KMS-11 (cell line): ENCODE measurements at regions not wholly inside any gene's neighbourhood (a gene's known extent, or its start where the extent isn't known, plus 50 kb on each side); places are given as distances from the start of the nearest gene placed in this dataset.

ENCODE experiments used
- H2AFZ ChIP-seq: fragments of 200-600 bp; sonication (generic); 2 replicates; pipeline ENCODE4 v1.6.1; 2016; ENCODE audit warnings: antibody characterized with exemption, mixed run types, low read depth
- H3K27ac ChIP-seq: fragments of 200-600 bp; sonication (generic); 2 replicates; pipeline ENCODE4 v1.6.1; 2016; ENCODE audit warnings: mild to moderate bottlenecking, mixed run types
- H3K27me3 ChIP-seq: fragments of 200-600 bp; sonication (generic); 2 replicates; pipeline ENCODE4 v1.6.1; 2017; ENCODE audit warnings: mild to moderate bottlenecking, low read depth, mixed run types, moderate library complexity; ENCODE audit not compliant: insufficient read depth
- H3K36me3 ChIP-seq: fragments of 200-600 bp; sonication (generic); 2 replicates; pipeline ENCODE4 v1.6.1; 2017; ENCODE audit warnings: mild to moderate bottlenecking, mixed run types; ENCODE audit not compliant: insufficient read depth
- H3K4me1 ChIP-seq: fragments of 200-600 bp; sonication (generic); 2 replicates; pipeline ENCODE4 v1.6.1; 2016; ENCODE audit warnings: mild to moderate bottlenecking, low read depth, mixed run types; ENCODE audit not compliant: poor library complexity, severe bottlenecking
- H3K4me2 ChIP-seq: fragments of 200-600 bp; sonication (generic); 2 replicates; pipeline ENCODE4 v1.7.0; 2016; ENCODE audit warnings: mild to moderate bottlenecking, mixed run types
- H3K4me3 ChIP-seq: fragments of 200-600 bp; sonication (generic); IDR thresholded peaks from 2 replicates; pipeline ENCODE4 v1.6.1; 2017; ENCODE audit warnings: low read depth, low read length, mixed read lengths; ENCODE audit not compliant: insufficient read depth
- H3K79me2 ChIP-seq: fragments of 200-600 bp; sonication (generic); 2 replicates; pipeline ENCODE4 v1.6.1; 2016; ENCODE audit warnings: low read depth, mixed run types; ENCODE audit not compliant: insufficient read depth
- H3K9ac ChIP-seq: fragments of 200-600 bp; sonication (generic); 2 replicates; pipeline ENCODE4 v1.6.1; 2016; ENCODE audit warnings: mild to moderate bottlenecking, mixed run types
- H4K20me1 ChIP-seq: fragments of 200-600 bp; sonication (generic); 2 replicates; pipeline ENCODE4 v1.6.1; 2016; ENCODE audit warnings: mild to moderate bottlenecking, mixed run types; ENCODE audit not compliant: insufficient read depth
- TF ChIP-seq, protein P1 (sequence below): fragments of 200-600 bp; sonication (generic); conservative IDR thresholded peaks from 2 replicates; pipeline ENCODE4 v1.6.1; 2017; ENCODE audit warnings: low read depth, mild to moderate bottlenecking, antibody characterized with exemption, low read length, moderate library complexity, mixed read lengths

DNA sequence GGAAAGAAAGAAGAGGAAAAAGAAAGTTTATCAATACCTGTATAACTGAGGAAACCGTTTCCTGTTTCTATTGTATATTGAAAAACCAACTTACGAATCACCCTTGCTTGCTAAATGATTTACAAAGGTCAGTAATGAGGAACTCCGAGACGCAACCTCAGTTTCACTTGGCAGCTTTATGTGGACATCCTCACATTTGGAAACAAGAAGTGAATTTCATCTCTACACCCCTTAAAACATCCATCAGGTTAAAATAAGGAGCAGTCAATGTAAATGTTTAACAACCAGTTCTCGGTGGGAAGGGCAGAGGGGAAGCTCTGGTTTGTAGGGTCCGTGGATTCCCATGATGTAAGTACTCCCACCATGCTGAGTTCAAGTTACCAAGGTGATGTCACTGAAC is 481.7 kb upstream of the RUNX1 start:
- no peaks in the 10 kb centered on the region for H4K20me1 ChIP-seq
- H3K36me3 ChIP-seq: no peaks in the 10 kb centered on the region
- H3K4me3 ChIP-seq: no peak overlapping the region
- no peaks in the 10 kb centered on the region for H3K79me2 ChIP-seq
- no peak overlapping the region for H2AFZ ChIP-seq
- TF ChIP-seq, protein P1, sequence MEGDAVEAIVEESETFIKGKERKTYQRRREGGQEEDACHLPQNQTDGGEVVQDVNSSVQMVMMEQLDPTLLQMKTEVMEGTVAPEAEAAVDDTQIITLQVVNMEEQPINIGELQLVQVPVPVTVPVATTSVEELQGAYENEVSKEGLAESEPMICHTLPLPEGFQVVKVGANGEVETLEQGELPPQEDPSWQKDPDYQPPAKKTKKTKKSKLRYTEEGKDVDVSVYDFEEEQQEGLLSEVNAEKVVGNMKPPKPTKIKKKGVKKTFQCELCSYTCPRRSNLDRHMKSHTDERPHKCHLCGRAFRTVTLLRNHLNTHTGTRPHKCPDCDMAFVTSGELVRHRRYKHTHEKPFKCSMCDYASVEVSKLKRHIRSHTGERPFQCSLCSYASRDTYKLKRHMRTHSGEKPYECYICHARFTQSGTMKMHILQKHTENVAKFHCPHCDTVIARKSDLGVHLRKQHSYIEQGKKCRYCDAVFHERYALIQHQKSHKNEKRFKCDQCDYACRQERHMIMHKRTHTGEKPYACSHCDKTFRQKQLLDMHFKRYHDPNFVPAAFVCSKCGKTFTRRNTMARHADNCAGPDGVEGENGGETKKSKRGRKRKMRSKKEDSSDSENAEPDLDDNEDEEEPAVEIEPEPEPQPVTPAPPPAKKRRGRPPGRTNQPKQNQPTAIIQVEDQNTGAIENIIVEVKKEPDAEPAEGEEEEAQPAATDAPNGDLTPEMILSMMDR: no peak
- H3K9ac ChIP-seq: no peak overlapping the region
- no peaks in the 10 kb centered on the region for H3K4me1 ChIP-seq
- no peaks in the 10 kb centered on the region for H3K27me3 ChIP-seq
- no peak overlapping the region for H3K27ac ChIP-seq
- H3K4me2 ChIP-seq: no peak overlapping the region

DNA sequence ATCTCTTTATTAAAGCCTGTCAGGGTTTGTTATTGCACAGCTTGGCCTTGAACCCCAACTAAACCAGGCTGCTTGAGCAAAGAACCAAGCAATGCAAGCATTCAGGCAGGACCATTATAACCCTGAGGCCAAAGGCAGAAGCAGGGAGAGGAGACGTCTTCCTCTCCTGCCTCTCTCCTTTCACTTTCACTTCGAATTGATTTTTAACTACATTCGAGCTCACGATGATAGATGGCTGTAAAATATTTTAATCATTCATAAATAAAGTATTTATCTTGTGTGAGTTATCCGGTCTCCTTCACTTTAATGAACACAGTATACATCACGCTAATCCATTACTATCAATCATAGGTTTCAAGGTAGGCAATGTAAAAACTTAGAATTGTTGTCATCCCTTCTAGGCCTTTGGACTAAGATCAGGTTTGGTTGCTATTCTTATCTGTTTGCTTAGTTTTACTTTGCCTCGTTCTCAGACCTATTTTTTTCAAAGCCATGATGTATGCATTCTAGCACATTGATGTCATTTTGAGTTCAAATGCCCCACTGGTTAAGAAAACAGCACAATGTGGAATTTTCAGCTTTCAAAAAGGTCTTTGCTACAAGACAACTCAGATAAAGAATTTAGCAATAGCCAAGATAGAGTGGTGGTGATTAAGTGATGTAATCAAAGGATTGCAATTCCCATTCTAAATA is 480.2 kb upstream of the RUNX1 start:
- H4K20me1 ChIP-seq: no peaks in the 10 kb centered on the region
- H3K36me3 ChIP-seq: no peaks in the 10 kb centered on the region
- H3K4me2 ChIP-seq: peak overlapping the region; percentile 37
- H3K27me3 ChIP-seq: no peaks in the 10 kb centered on the region
- TF ChIP-seq, protein P1: no peak
- H2AFZ ChIP-seq: peak overlapping the region; percentile 55
- H3K27ac ChIP-seq: no peak overlapping the region
- no peak overlapping the region for H3K4me3 ChIP-seq
- no peaks in the 10 kb centered on the region for H3K79me2 ChIP-seq
- no peaks in the 10 kb centered on the region for H3K4me1 ChIP-seq
- H3K9ac ChIP-seq: no peak overlapping the region

DNA sequence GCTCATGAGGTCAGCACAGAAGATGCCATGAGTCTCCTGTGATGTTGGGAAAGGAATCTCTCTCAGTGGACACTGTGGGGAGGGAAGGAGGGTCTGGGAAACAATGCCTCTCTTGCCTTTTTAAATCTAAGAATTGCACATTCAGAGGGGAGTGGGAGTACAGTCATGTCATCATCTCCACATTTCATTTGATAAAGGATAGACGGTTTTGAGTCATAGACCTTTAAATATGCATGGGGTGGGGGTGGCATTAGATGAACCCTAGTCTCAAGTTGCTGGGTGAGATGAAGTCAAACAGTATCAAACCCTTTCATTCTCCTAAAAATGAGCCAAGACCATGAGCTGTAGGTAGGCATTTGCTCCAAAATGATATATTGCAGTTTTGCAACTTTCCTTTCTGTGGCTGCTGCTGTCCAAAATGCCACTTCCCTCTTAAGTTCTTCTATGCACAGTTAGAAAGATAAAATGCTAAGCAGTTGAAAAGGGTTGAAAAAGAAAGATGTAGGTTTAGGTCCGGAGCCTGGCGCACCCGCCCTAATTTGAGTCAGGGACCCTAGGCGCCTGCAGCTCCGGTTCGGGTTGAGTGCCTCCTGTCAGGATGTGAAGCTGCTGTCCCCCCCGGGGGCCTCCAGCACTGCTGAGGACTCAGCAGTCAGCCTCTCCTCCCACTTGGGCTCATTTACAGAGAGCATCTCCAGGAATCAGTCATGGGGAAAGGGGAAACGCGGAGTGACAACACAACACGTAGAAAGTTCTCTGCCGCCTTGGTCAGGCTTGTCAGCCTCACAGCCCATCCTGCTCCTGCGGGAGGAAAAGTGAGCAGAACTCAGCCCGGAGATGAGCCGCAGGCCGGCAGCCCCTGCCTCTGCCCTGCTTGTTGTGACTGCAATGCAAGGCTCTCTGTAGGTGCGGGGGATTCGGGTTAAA is 479.3 kb upstream of the RUNX1 start:
- Histone ChIP-seq H3K27me3 (no peaks in the 10 kb centered on the region), H3K4me3 (no peak overlapping the region), H4K20me1 (no peaks in the 10 kb centered on the region), H3K4me2 (peak overlapping the region; percentile 37), H2AFZ (peak overlapping the region; percentile 55), H3K79me2 (no peaks in the 10 kb centered on the region), H3K27ac (no peak overlapping the region), H3K4me1 (no peaks in the 10 kb centered on the region), H3K36me3 (no peaks in the 10 kb centered on the region), H3K9ac (no peak overlapping the region)
- TF ChIP-seq, protein P1: no peak

DNA sequence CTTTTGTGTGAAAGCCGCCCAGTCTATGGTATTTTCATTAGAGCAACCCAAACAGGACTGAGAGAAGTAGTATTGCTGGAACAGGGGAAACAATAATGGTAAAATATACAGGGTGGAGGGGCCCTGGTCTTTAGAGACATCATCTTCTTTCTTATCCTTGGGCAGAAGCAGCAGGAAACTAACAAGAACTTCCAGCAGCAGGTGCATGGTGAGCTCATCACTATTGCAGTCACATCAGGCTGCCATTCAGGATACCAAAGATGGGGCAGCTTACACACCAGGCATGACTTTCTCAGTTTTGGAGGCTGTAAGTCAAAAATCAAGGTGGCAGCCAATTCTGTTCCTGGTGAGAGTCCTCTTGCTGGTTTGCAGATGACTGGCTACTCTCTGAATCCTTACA is 478.3 kb upstream of the RUNX1 start:
- no peak overlapping the region for H3K4me3 ChIP-seq
- H2AFZ ChIP-seq: no peak overlapping the region
- no peaks in the 10 kb centered on the region for H3K27me3 ChIP-seq
- no peak overlapping the region for H3K4me2 ChIP-seq
- no peak overlapping the region for H3K27ac ChIP-seq
- TF ChIP-seq, protein P1: no peak
- H4K20me1 ChIP-seq: no peaks in the 10 kb centered on the region
- H3K9ac ChIP-seq: no peak overlapping the region
- H3K79me2 ChIP-seq: no peaks in the 10 kb centered on the region
- no peaks in the 10 kb centered on the region for H3K36me3 ChIP-seq
- H3K4me1 ChIP-seq: no peaks in the 10 kb centered on the region
